Tibial artery (tissue), 4 donors: ENCODE measurements at regions not wholly inside any gene's neighbourhood (a gene's known extent, or its start where the extent isn't known, plus 50 kb on each side); places are given as distances from the start of the nearest gene placed in this dataset.

ENCODE experiments used
- DNase-seq, 2 donors: peaks; one replicate each; pipeline ENCODE4 v3.0.0-alpha.2; 2019
- H3K27ac ChIP-seq, 2 donors: fragments of 200-600 bp; sonication (generic) in 1 of 2; 1 replicate in 1 of 2; 2 replicates in 1 of 2; pipeline ENCODE4 v1.5.1; 2018 to 2019; ENCODE audit warnings: mild to moderate bottlenecking in 1 of 2
- H3K27me3 ChIP-seq, 2 donors: fragments of 200-600 bp; sonication (generic) in 1 of 2; one replicate each; pipeline versions ENCODE4 v1.5.1 to v1.6.0; 2016 to 2019
- H3K36me3 ChIP-seq, 3 donors: fragments of 200-600 bp; sonication (generic) in 2 of 3; one replicate each; pipeline ENCODE4 v1.5.1; 2016 to 2019; ENCODE audit warnings: mild to moderate bottlenecking in 2 of 3
- H3K4me1 ChIP-seq, 4 donors: fragments of 200-600 bp; sonication (generic) in 2 of 4; 1 replicate in 3 of 4; 2 replicates in 1 of 4; pipeline ENCODE4 v1.5.1; 2016 to 2019
- H3K4me3 ChIP-seq, 2 donors: fragments of 200-600 bp; sonication (generic) in 1 of 2; 1 replicate in 1 of 2; 2 replicates in 1 of 2; pipeline ENCODE4 v1.5.1; 2018 to 2019; ENCODE audit warnings: mild to moderate bottlenecking in 2 of 2
- H3K9me3 ChIP-seq, 3 donors: fragments of 200-600 bp; sonication (generic) in 1 of 3; one replicate each; pipeline ENCODE4 v1.5.1; 2016 to 2019
- CTCF ChIP-seq, 2 experiments: fragments of 200-600 bp in 1 of 2; fragments of 450-650 bp in 1 of 2; IDR thresholded peaks; one replicate each; pipeline ENCODE4 v1.5.1; 2017 to 2019; ENCODE audit warnings: antibody characterized with exemption in 2 of 2, mild to moderate bottlenecking in 1 of 2, moderate library complexity in 1 of 2
- intact Hi-C: fragments of 100-400 bp; cut with DNase I; formaldehyde crosslinking; loops from one replicate; pipeline ENCODE4 v1.15.0; 2023; ENCODE audit warnings: low total_unique reads

GRCh38 chr13:83211301-83211700 is 671.0 kb downstream of the SLITRK1 start:
- peaks cover 0 to 11% (median 3%) of the 10 kb centered on the region in 4 donors for H3K4me1 ChIP-seq
- no peak overlapping the region for H3K27ac ChIP-seq
- no peaks in the 10 kb centered on the region for H3K36me3 ChIP-seq
- TF ChIP-seq CTCF (IDR thresholded peaks at IDR 0.05): no peak
- H3K27me3 ChIP-seq: no peaks in the 10 kb centered on the region
- intact Hi-C loops: no loop called here
- no peak for DNase-seq
- H3K4me3 ChIP-seq: no peak overlapping the region
- H3K9me3 ChIP-seq: peaks cover 0 to 9% (median 7%) of the 10 kb centered on the region in 3 donors

GRCh38 chr13:83204886-83205285 is 677.4 kb downstream of the SLITRK1 start:
- no peaks in the 10 kb centered on the region for H3K27me3 ChIP-seq
- H3K4me1 ChIP-seq: no peaks in the 10 kb centered on the region
- TF ChIP-seq CTCF (IDR thresholded peaks at IDR 0.05): no peak
- intact Hi-C loops: no loop called here
- no peaks in the 10 kb centered on the region for H3K36me3 ChIP-seq
- no peak overlapping the region for H3K27ac ChIP-seq
- no peak overlapping the region for H3K4me3 ChIP-seq
- DNase-seq: no peak
- peaks cover 0 to 4% (median 2%) of the 10 kb centered on the region in 3 donors for H3K9me3 ChIP-seq

- Histone ChIP-seq H3K9me3 (no peaks in the 10 kb centered on the region), H3K4me1 (no peaks in the 10 kb centered on the region), H3K36me3 (no peaks in the 10 kb centered on the region), H3K4me3 (no peak overlapping the region), H3K27ac (no peak overlapping the region), H3K27me3 (no peaks in the 10 kb centered on the region)
- intact Hi-C loops: no loop called here
- no peak for DNase-seq
- no peak for TF ChIP-seq CTCF (IDR thresholded peaks at IDR 0.05)
These were observed 680.8 kb downstream of the SLITRK1 start for GRCh38 chr13:83201506-83201905.

- no peak for DNase-seq
- intact Hi-C loops: no loop called here
- H3K4me3 ChIP-seq: no peak overlapping the region
- no peaks in the 10 kb centered on the region for H3K27me3 ChIP-seq
- H3K4me1 ChIP-seq: no peaks in the 10 kb centered on the region
- no peak overlapping the region for H3K27ac ChIP-seq
- no peaks in the 10 kb centered on the region for H3K9me3 ChIP-seq
- H3K36me3 ChIP-seq: no peaks in the 10 kb centered on the region
- no peak for TF ChIP-seq CTCF (IDR thresholded peaks at IDR 0.05)
These were observed 685.0 kb downstream of the SLITRK1 start for GRCh38 chr13:83197316-83197715.

- Histone ChIP-seq H3K9me3 (peaks cover 0 to 4% (median 0%) of the 10 kb centered on the region in 3 donors), H3K36me3 (no peaks in the 10 kb centered on the region), H3K4me1 (no peaks in the 10 kb centered on the region), H3K4me3 (no peak overlapping the region), H3K27me3 (no peaks in the 10 kb centered on the region), H3K27ac (no peak overlapping the region)
- intact Hi-C loops: no loop called here
- no peak for DNase-seq
- no peak for TF ChIP-seq CTCF (IDR thresholded peaks at IDR 0.05)
These were observed 692.3 kb downstream of the SLITRK1 start for GRCh38 chr13:83190020-83190419.

GRCh38 chr13:83184819-83185218 is 697.5 kb downstream of the SLITRK1 start:
- no peaks in the 10 kb centered on the region for H3K36me3 ChIP-seq
- no peak for DNase-seq
- H3K27me3 ChIP-seq: no peaks in the 10 kb centered on the region
- H3K9me3 ChIP-seq: peaks cover 0 to 4% (median 0%) of the 10 kb centered on the region in 3 donors
- H3K4me1 ChIP-seq: no peaks in the 10 kb centered on the region
- no peak overlapping the region for H3K4me3 ChIP-seq
- TF ChIP-seq CTCF (IDR thresholded peaks at IDR 0.05): no peak
- intact Hi-C loops: no loop called here
- H3K27ac ChIP-seq: no peak overlapping the region
